ENCODE measurements at regions not wholly inside any gene's neighbourhood (a gene's known extent, or its start where the extent isn't known, plus 50 kb on each side); places are given as distances from the start of the nearest gene placed in this dataset.

DNA sequence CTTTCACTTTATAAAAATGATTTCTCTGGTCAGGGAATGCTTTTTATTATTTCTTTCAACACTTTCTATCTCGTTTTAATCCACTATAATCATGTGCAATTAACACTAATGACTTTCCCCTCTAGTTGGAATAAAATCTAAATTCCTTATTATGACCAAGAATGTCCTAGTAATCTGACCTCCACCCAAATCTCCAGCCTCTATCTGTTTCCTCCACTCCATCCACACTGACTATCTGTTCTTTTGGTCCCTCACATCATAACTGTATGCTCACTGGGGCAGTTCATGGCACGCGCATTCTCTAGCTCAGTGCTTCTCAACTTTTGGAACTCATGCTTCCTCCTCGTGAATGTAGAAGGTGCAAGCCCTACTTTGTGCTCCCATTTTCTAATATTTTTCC is 244.7 kb downstream of the POSTN start (continued):
- TF ChIP-seq ZNF550 (CRISPR knock-in tag; IDR thresholded peaks at IDR 0.05; ENCODE audit: borderline replicate concordance) (no peak), ZNF878 (CRISPR knock-in tag; IDR thresholded peaks at IDR 0.05) (no peak)

- H4K20me1 ChIP-seq (ENCODE audit: insufficient read depth, low read length): no peaks in the 10 kb centered on the region
- intact Hi-C loops (cut with micrococcal nuclease; ENCODE audit: unreplicated experiment) (no loop called here), in situ Hi-C loops (cut with HindIII; ENCODE audit: extremely low pct_ligation_motif_present, low pct_unique_long_range_greater_than_20kb) (no loop called here)
- no peak overlapping the region for H3K4me2 ChIP-seq (ENCODE audit: low read depth, low read length)
- H3K9me3 ChIP-seq (ENCODE audit: low read length): no peaks in the 10 kb centered on the region
- ATAC-seq: no peak
- no peak overlapping the region for H3K27ac ChIP-seq (ENCODE audit: extremely low read length, insufficient read depth, low read length)
- ChIA-PET POLR2A (no interaction called here), CTCF (ENCODE audit: low intra/inter-chr PET ratio, low total read pairs) (no interaction called here)
- H3K4me3 ChIP-seq (replicated peaks in 1 of 3; ENCODE audit: insufficient read depth in 1 of 3, low read depth in 2 of 3, low read length in 3 of 3): no peak overlapping the region
- no peaks in the 10 kb centered on the region for H3K27me3 ChIP-seq (ENCODE audit: control insufficient read depth in 1 of 2, insufficient read depth in 2 of 2, low read length in 2 of 2)
- FAIRE-seq: no peak
- H3K79me2 ChIP-seq (ENCODE audit: insufficient read depth, low read length): no peaks in the 10 kb centered on the region
- no TSS peak for BruUV-seq (replicated peaks)
- no peak for DNase-seq (ENCODE audit: low spot score)
- H3K9ac ChIP-seq (ENCODE audit: insufficient read depth, low read depth, low read length): no peak overlapping the region
- H3K36me3 ChIP-seq (replicated peaks in 1 of 2; ENCODE audit: control insufficient read depth in 1 of 2, insufficient read depth in 2 of 2, low read length in 2 of 2): no peaks in the 10 kb centered on the region
- WGBS (ENCODE audit: low lambda C conversion rate): 25% methylated on average over 2 of the region's 2 CpGs
- no peak overlapping the region for H2AFZ ChIP-seq (ENCODE audit: low read length)
- no peaks in the 10 kb centered on the region for H3K4me1 ChIP-seq (ENCODE audit: insufficient read depth, low read length)
- TF ChIP-seq ZNF737 (CRISPR knock-in tag; IDR thresholded peaks at IDR 0.05; ENCODE audit: borderline replicate concordance): no peak
- no peak for TF ChIP-seq MYNN (CRISPR knock-in tag; IDR thresholded peaks at IDR 0.05; ENCODE audit: low read depth)
- TF ChIP-seq, protein P1, sequence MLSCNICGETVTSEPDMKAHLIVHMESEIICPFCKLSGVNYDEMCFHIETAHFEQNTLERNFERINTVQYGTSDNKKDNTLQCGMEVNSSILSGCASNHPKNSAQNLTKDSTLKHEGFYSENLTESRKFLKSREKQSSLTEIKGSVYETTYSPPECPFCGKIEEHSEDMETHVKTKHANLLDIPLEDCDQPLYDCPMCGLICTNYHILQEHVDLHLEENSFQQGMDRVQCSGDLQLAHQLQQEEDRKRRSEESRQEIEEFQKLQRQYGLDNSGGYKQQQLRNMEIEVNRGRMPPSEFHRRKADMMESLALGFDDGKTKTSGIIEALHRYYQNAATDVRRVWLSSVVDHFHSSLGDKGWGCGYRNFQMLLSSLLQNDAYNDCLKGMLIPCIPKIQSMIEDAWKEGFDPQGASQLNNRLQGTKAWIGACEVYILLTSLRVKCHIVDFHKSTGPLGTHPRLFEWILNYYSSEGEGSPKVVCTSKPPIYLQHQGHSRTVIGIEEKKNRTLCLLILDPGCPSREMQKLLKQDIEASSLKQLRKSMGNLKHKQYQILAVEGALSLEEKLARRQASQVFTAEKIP (CRISPR knock-in tag; IDR thresholded peaks at IDR 0.05; ENCODE audit: borderline replicate concordance): no peak
- no peak for TF ChIP-seq ZNF460 (CRISPR knock-in tag; IDR thresholded peaks at IDR 0.05; ENCODE audit: borderline replicate concordance)
- no peak for TF ChIP-seq CENPBD1 (CRISPR knock-in tag; IDR thresholded peaks at IDR 0.05; ENCODE audit: borderline replicate concordance, low read depth)
- TF ChIP-seq ATF2 (CRISPR knock-in tag; IDR thresholded peaks at IDR 0.05): no peak
- no peak for TF ChIP-seq DMTF1 (CRISPR knock-in tag; IDR thresholded peaks at IDR 0.05)
- no peak for TF ChIP-seq ZFP36L1 (CRISPR knock-in tag; IDR thresholded peaks at IDR 0.05)
- TF ChIP-seq ZNF430 (CRISPR knock-in tag; IDR thresholded peaks at IDR 0.05): no peak
- no peak for TF ChIP-seq GZF1 (CRISPR knock-in tag; IDR thresholded peaks at IDR 0.05)
- no peak for TF ChIP-seq ZNF709 (CRISPR knock-in tag; IDR thresholded peaks at IDR 0.05)
- TF ChIP-seq LCORL (IDR thresholded peaks at IDR 0.05): no peak
- no peak for TF ChIP-seq LCORL (CRISPR knock-in tag; IDR thresholded peaks at IDR 0.05)
- no peak for TF ChIP-seq MTA3 (CRISPR knock-in tag; IDR thresholded peaks at IDR 0.05)
- no peak for TF ChIP-seq ZNF275 (CRISPR knock-in tag; IDR thresholded peaks at IDR 0.05; ENCODE audit: borderline replicate concordance)
- no peak for TF ChIP-seq ZNF772 (CRISPR knock-in tag; IDR thresholded peaks at IDR 0.05)
Observed at GRCh38 chr13:37351211-37351610, 245.7 kb upstream of the CSNK1A1L start.

All from HepG2 (cell line).